GDM1 (cell line): ENCODE measurements at regions not wholly inside any gene's neighbourhood (a gene's known extent, or its start where the extent isn't known, plus 50 kb on each side); places are given as distances from the start of the nearest gene placed in this dataset.
"Not testable (repeated sequence)": the region's sequence is repeated elsewhere in the genome, so short reads cannot be mapped to it uniquely, and the experiment has no call there.

Experiments used
- DNase-seq: peaks from one replicate; lab custom pipeline; 2025; lab: John Stamatoyannopoulos, UW

DNA sequence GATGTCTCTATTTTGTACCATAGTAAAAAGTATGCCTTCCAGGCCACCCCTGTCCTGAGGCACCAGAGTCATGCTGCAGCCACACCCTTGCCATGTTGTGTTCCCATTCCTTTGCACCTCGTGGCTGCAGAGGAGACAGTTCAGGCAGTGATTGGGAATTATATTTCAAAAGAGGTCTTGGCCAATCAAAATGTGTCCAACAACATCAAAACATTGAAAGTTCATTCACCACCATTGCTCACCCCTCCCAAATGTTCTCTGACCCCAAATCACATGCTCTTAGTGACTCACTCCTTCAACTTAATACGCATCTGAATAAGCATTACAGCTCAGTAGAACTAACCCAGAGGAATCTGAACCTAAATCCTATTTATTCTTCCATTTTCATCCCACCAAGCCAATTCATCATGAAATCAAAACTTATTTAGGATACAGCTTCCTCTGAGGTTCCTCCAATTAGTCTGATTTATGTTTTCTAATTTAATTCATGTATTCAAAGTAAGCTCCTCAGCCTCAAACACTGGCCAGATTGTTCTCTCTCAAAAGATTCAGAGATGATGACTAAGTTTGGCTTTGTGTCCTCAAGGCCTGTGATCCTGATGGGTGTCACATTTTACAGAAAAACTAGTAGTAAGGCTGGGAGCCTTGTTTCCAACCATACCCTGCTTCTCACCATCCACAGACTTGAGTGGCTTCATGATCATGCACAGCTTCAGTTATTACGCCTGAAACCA lies 323.2 kb upstream of the INTU start:
- no peak for DNase-seq

GRCh38 chr4:127311371-127311770 lies 321.4 kb upstream of the INTU start:
- no peak for DNase-seq

DNA sequence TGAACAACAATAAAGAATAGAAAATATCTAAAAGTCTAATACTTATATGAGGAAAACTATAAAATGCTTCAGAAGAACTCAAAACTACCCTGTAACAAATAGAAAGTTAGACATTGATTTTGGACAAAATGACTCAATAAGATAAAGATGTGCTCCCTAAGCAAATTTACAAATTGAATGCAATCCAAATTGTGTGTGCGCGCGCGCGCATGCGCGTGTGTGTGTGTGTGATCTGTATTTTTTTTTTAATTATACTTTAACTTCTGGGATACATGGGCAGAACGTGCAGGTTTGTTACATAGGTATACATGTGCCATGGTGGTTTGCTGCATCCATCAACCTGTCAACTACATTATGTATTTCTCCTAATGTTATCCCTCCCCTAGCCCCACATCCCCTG lies 320.8 kb upstream of the INTU start:
- no peak for DNase-seq

DNA sequence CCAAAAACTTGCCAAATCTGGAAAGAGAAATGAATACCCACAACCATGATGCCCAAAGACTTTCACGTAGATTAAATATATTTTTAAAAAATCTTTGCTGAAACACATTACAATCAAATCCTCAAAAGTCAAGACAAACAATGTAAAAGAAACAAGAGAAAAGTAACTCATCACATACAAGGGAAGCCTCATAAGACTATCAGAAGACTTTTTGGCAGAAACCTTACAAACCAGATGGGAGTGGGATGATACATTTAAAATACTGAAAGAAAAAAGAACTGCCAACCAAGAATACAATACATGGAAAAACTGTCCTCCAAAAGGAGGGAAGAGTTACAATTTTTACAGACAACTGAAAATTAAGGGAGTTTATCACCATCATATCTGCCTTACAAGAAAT lies 319.0 kb upstream of the INTU start:
- DNase-seq: no peak

DNA sequence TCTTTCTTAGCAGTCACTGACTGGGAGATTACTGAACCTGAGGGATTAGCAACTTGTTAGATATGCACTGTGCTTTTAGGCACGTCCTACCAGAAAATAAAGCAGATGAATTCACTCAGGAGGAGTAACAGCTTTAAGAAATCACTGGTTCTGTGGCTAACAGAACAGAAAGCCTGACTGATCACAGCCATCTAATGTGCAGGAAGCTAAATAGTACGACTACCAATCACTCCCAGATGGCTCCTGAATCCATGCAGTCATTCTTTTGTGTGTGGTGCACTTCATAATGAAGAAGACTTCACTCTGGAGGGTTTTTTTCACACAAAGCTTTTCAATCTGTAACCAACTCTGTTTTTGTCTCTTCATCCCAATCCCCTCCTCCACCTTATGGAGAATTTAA lies 305.3 kb upstream of the INTU start:
- no peak for DNase-seq

- DNase-seq: no peak
These were observed 297.6 kb upstream of the INTU start for GRCh38 chr4:127335073-127335620.

DNA sequence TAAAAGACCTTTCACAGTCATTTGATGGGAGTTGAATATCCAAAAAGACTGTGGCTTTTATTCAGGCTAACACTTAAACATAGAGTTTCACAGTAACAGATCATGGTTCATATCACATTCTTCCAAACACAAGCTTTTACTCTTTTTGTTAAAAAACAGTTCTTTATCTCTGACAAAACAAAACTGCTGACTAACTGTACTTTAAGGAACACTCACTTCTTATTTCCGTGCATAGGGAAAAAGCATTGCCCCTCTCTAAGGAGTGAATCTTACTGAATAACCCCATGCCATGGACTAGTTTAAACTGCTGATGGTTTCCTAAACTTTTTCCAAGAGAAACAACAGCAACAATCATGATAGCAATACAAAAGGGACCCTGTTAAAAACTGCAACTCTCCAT lies 297.0 kb upstream of the INTU start:
- no peak for DNase-seq

GRCh38 chr4:127343123-127343522 lies 289.6 kb upstream of the INTU start:
- DNase-seq: not testable (repeated sequence)

DNA sequence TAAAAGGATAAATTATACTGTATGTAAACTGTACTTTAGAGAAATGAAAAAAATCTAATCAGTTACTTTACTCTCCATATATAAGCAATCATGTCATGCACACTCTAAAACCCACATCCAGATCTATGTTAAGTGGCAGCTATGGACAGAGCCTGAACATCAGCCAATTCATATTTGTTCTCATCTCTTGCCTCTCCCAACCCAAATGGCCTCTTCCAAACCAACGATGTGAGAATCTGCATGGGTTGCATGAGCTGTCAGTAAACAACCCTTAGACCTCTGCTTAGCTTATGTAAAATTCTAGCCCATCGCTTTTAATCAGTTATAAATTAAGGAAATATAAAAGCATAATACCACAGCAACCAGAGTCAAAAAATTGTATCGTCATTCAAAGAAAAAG lies 288.7 kb upstream of the INTU start:
- DNase-seq: no peak

- no peak for DNase-seq
These were observed 284.8 kb upstream of the INTU start for GRCh38 chr4:127347936-127348335.

GRCh38 chr4:127352220-127353113 lies 280.3 kb upstream of the INTU start:
- no peak for DNase-seq

- DNase-seq: no peak
These were observed 277.0 kb upstream of the INTU start for GRCh38 chr4:127355743-127356142.

DNA sequence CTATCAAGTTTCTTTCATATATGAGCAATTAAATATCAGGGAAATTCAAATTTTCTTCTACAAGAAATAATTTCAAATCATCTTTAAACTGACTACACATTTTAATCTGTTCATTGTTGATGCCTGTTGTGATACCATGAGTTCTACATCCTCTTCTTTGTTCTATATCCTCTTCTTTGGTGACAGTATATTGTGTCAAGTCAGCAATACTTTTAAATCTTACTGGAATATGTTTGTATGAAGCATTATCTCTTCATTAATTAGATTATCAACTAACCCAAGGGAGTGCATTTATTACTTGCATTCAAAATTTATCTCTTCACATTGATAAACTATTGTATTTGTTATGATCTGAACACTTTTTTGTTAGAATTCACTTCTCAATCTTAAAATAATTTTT lies 275.0 kb upstream of the INTU start:
- DNase-seq: no peak

DNA sequence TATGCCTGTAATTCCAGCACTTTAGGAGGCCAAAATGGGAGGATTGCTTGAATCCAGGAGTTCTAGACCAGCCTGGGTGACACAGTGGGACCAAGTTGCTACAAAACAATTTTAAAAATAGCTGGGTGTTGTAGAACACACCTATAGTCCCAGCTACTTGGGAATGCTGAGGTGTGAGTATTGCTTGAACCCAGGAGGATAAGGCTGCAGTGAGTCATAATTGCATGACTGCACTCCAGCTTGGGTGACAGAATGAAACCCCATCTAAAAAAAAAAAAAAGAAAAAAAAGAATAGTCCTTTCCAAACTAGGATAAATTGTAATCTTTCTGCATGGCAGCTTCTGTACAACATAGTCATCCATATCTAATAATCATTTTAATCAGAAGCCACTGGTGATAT lies 270.1 kb upstream of the INTU start:
- DNase-seq: no peak

- no peak for DNase-seq
These were observed 268.4 kb upstream of the INTU start for GRCh38 chr4:127364397-127364796.

GRCh38 chr4:127364911-127365310 lies 267.8 kb upstream of the INTU start:
- no peak for DNase-seq

DNA sequence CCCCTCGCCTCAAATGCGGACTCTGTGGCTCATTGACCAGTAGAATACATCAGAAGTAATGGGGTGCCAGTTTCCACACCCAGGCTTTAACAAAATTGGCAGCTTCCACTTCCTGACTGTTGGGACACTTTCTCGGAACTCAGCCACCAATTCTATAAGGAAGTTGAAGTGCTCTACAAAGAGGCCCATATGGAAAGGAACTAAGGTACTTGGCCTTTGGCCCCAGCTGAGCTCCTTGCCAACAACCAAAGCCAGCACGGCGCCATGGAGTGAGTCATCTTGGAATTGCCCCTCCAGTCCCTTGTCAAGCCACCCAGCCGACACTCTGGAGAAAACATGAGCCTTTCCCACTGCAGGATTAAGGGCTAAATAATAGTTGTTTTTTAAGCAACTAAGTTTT lies 262.2 kb upstream of the INTU start:
- no peak for DNase-seq

- DNase-seq: no peak
These were observed 253.3 kb upstream of the INTU start for GRCh38 chr4:127379499-127379898.

DNA sequence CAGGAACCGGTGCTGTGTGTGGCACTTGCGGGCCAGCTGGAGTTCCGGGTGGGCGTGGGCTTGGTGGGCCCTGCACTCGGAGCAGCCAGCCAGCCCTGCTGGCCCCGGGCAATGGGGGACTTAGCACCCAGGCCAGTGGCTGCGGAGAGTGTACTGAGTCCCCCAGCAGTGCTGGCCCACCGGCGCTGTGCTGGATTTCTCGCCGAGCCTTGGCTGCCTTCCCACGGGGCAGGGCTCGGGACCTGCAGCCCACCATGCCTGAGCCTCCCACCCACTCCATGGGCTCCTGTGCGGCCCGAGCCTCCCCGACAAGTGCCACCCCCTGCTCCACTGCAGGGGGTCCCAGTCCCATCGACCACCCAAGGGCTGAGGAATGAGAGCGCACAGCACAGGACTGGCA lies 252.8 kb upstream of the INTU start:
- not testable (repeated sequence) for DNase-seq

DNA sequence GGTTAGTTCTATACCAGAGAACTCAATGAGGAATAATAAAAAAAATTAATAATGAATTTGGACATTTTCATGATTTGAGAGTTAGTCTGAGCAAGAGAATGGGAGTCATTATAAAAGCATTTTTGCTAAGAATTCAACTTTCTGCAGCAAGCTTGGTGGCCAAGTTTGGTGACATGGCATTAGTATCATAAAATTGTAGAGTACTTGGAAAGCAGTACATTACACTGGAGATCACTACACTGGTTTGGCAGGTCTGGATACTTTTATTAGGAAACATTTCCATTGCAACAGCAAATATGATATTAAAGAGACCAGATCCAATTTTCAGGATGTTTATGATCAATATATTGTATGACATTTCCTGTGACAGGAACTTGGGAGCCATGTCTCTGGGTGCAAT lies 249.1 kb upstream of the INTU start:
- DNase-seq: no peak

- DNase-seq: no peak
These were observed 238.2 kb upstream of the INTU start for GRCh38 chr4:127394516-127394915.

- no peak for DNase-seq
These were observed 232.5 kb upstream of the INTU start for GRCh38 chr4:127400276-127400675.

GRCh38 chr4:127400731-127401346 lies 231.9 kb upstream of the INTU start:
- peak; percentile 16 for DNase-seq
